K562 (cell line): ENCODE measurements at regions not wholly inside any gene's neighbourhood (a gene's known extent, or its start where the extent isn't known, plus 50 kb on each side); places are given as distances from the start of the nearest gene placed in this dataset.
A peak's percentile ranks its signal among the peaks of the same experiment; 100 is the strongest.

Experiments used
- ATAC-seq: fragments of 200-7000 bp; cut with Tn5 transposase; 3 replicates; pipeline ENCODE4 v1.9.1; 2020; ENCODE audit warnings: moderate library complexity
- BruUV-seq: library from RNA; stranded (reverse); fragments of 400-500 nt; replicated peaks from 2 replicates; lab custom pipeline; 2021; lab: Mats Ljungman, UMichigan
- CTCF ChIA-PET: fragments of 300-600 bp; formaldehyde crosslinking; extraction: SDS; loops from one replicate; lab custom pipeline; 2021; ENCODE audit warnings: low intra/inter-chr PET ratio; lab: Yijun Ruan, JAX
- POLR2A ChIA-PET: fragments of 300-600, 350-650 bp; sonication (Branson Sonifier 250); formaldehyde crosslinking; extraction: SDS; loops from one replicate; lab custom pipeline; 2021; ENCODE audit warnings: antibody characterized with exemption, inconsistent platforms; lab: Yijun Ruan, JAX
- DNase-seq, 4 experiments: peaks; one replicate each; pipeline versions ENCODE4 v3.0.0 to v3.0.0-alpha.2; 2011 to 2018; ENCODE audit warnings: low spot score in 3 of 4, mixed read lengths in 3 of 4; ENCODE audit errors: extremely low read depth in 1 of 4
- FAIRE-seq: peaks from 2 replicates; lab custom pipeline; 2011; peaks lifted over from hg19 to GRCh38; lab: Jason Lieb, UNC
- H2AFZ ChIP-seq: 2 replicates; pipeline ENCODE4 v1.6.0; 2011; ENCODE audit warnings: low read depth, low read length, control low read depth, inconsistent platforms
- H3K27ac ChIP-seq: fragments of 200-600 bp; 3 replicates; pipeline ENCODE4 v1.8.0; 2011; ENCODE audit warnings: low read depth, mild to moderate bottlenecking, control low read depth, inconsistent platforms, low read length, moderate library complexity, mixed read lengths; ENCODE audit errors: extremely low read depth
- H3K27me3 ChIP-seq, 2 experiments: fragments of 300-600 bp in 1 of 2; 2 replicates in 1 of 2; 3 replicates in 1 of 2; pipeline versions ENCODE4 v1.6.0 to v1.8.0; 2011; ENCODE audit warnings: inconsistent platforms in 2 of 2, low read length in 2 of 2, mild to moderate bottlenecking in 1 of 2, mixed read lengths in 1 of 2, moderate library complexity in 1 of 2; ENCODE audit not compliant: control insufficient read depth in 2 of 2, insufficient read depth in 2 of 2
- H3K36me3 ChIP-seq: fragments of 300-600 bp; 3 replicates; pipeline ENCODE4 v1.8.0; 2011; ENCODE audit warnings: mild to moderate bottlenecking, low read length, inconsistent platforms; ENCODE audit not compliant: control insufficient read depth, insufficient read depth
- H3K4me1 ChIP-seq, 2 experiments: fragments of 200-600 bp in 1 of 2; replicated peaks in 1 of 2; 2 replicates in 1 of 2; 3 replicates in 1 of 2; pipeline versions ENCODE4 v1.5.1 to v1.8.0; 2011; ENCODE audit warnings: inconsistent platforms in 2 of 2, low read length in 2 of 2, mild to moderate bottlenecking in 1 of 2, mixed read lengths in 1 of 2, moderate library complexity in 1 of 2; ENCODE audit not compliant: control insufficient read depth in 2 of 2, insufficient read depth in 2 of 2
- H3K4me2 ChIP-seq: 2 replicates; pipeline ENCODE4 v1.6.1; 2011; ENCODE audit warnings: low read length, control low read depth, inconsistent platforms, mixed read lengths; ENCODE audit not compliant: insufficient read depth
- H3K4me3 ChIP-seq: fragments of 200-600 bp; sonication (generic), shearing (Covaris generic); 2 replicates; pipeline ENCODE4 v1.5.1; 2016; ENCODE audit warnings: control low read depth, inconsistent platforms
- H3K79me2 ChIP-seq: fragments of 200-600 bp; 3 replicates; pipeline ENCODE4 v1.8.0; 2011; ENCODE audit warnings: low read length, inconsistent platforms; ENCODE audit not compliant: control insufficient read depth, insufficient read depth
- H3K9ac ChIP-seq, 2 experiments: 2 replicates each; pipeline versions ENCODE4 v1.6.0 to v1.6.1; 2011; ENCODE audit warnings: low read depth in 2 of 2, low read length in 2 of 2, control low read depth in 1 of 2, inconsistent platforms in 1 of 2, mild to moderate bottlenecking in 1 of 2, mixed read lengths in 1 of 2; ENCODE audit not compliant: insufficient read depth in 1 of 2
- H3K9me1 ChIP-seq: one replicate; pipeline ENCODE4 v1.6.0; 2011; ENCODE audit warnings: inconsistent platforms, mild to moderate bottlenecking, low read length, moderate library complexity; ENCODE audit not compliant: control insufficient read depth, insufficient read depth
- H3K9me3 ChIP-seq: replicated peaks from 2 replicates; pipeline ENCODE4 v1.5.1; 2011; ENCODE audit warnings: low read depth, low read length, inconsistent platforms; ENCODE audit not compliant: control insufficient read depth, insufficient read depth
- H4K20me1 ChIP-seq: replicated peaks from 2 replicates; pipeline ENCODE4 v1.6.1; 2011; ENCODE audit warnings: low read length, inconsistent platforms, mixed read lengths; ENCODE audit not compliant: control insufficient read depth, insufficient read depth
- DLX4 ChIP-seq: fragments of 250-450 bp; sonication (Bioruptor Pico); IDR thresholded peaks from 2 replicates; pipeline ENCODE4 v1.6.1; 2021; ENCODE audit warnings: mild to moderate bottlenecking
- MAFK ChIP-seq: IDR thresholded peaks from 2 replicates; pipeline ENCODE4 v1.6.1; 2011; ENCODE audit warnings: low read length, improper control_type of control experiment
- MBD2 ChIP-seq: sonication (generic); IDR thresholded peaks from 2 replicates; pipeline ENCODE4 v1.6.1; 2016; ENCODE audit warnings: low read depth, borderline replicate concordance
- RFX5 ChIP-seq: IDR thresholded peaks from 2 replicates; pipeline ENCODE4 v1.6.1; 2011; ENCODE audit warnings: low read depth, mild to moderate bottlenecking, improper control_type of control experiment, low read length
- RUNX1 ChIP-seq: sonication (generic); IDR thresholded peaks from 2 replicates; pipeline ENCODE4 v1.6.1; 2016; ENCODE audit warnings: antibody characterized with exemption, low read depth
- TAF9B ChIP-seq: fragments of 450-650 bp; IDR thresholded peaks from 2 replicates; pipeline ENCODE4 v1.6.1; 2018; ENCODE audit warnings: mild to moderate bottlenecking; ENCODE audit not compliant: partially characterized antibody
- THAP12 ChIP-seq: fragments of 250-450 bp; sonication (Bioruptor Pico); IDR thresholded peaks from 2 replicates; pipeline ENCODE4 v1.9.0; 2021; ENCODE audit warnings: mild to moderate bottlenecking, inconsistent platforms
- ZNF584 ChIP-seq: fragments of 200-800 bp; sonication (Bioruptor generic); IDR thresholded peaks from 2 replicates; pipeline ENCODE4 v1.6.1; 2016; ENCODE audit warnings: low read depth, mild to moderate bottlenecking, missing genetic modification characterization, missing compliant biosample characterization
- WGBS: fragments of 100-300 bp; shearing (Covaris generic); methylation state at CpG from one replicate; pipeline ENCODE4 v1.1.6; 2016; ENCODE audit warnings: low coverage, mixed read lengths; ENCODE audit not compliant: insufficient coverage; ENCODE audit errors: missing lambda C conversion rate; 5-methylcytosine and 5-hydroxymethylcytosine counted together
- in situ Hi-C: fragments of 300-500 bp; cut with MboI; formaldehyde crosslinking; loops from 4 replicates; pipeline ENCODE4 v1.15.0; 2018; ENCODE audit warnings: inconsistent platforms, mixed read lengths
- intact Hi-C: fragments of 100-400 bp; cut with micrococcal nuclease; formaldehyde crosslinking; loops from 2 replicates; pipeline ENCODE4 v1.14.2; 2022
- TF ChIP-seq, protein P1 (sequence below): fragments of 200-400 bp; formaldehyde crosslinking; IDR thresholded peaks from 2 replicates; pipeline ENCODE4 v1.6.1; 2017; ENCODE audit warnings: mild to moderate bottlenecking, low read depth, low read length, moderate library complexity

DNA sequence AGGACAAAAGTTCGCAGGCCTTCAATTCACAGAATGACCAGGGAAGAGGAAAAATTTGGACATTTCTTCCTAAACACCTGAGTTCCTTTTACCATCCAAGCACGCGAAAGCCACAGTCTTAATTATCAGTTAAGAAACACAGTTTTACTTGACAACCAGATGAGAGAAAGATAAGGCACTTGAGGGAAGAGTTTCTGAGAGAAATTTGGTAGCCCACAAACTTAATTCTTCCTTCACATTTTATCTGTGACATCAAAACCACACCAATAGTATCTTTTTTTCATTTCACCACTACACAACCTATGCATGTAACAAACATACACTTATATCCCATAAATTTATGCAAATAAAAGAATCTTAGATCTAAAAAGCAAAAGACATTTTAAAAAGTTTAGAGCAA, 326.6 kb downstream of the MZT1 start (continued):
- no peak for TF ChIP-seq TAF9B

DNA sequence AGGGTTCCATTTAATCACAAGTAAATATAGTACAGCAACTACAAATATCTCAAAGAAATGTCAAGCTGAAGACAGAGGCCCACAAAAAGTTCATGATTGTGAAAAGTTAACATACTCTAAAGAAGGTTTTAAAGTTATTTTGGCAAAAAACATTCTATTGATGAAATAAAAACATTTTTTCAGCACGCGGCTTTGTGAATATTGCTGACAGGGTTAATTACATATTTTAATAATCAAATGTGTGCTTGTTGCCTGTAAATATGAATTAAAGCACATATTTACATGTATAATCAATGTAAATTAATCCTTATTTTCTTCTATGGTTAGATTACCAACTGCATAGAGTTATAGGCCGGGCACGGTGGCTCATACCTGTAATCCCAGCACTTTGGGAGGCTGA, 328.1 kb downstream of the MZT1 start:
- DNase-seq (no peak), FAIRE-seq (no peak), ATAC-seq (no peak)
- Histone ChIP-seq H3K27ac (no peak overlapping the region), H3K4me1 (no peaks in the 10 kb centered on the region), H3K4me3 (no peak overlapping the region), H2AFZ (no peak overlapping the region), H3K79me2 (no peaks in the 10 kb centered on the region), H3K27me3 (no peaks in the 10 kb centered on the region), H3K36me3 (no peaks in the 10 kb centered on the region), H3K9me1 (no peaks in the 10 kb centered on the region), H3K9ac (no peak overlapping the region), H3K9me3 (no peaks in the 10 kb centered on the region), H3K4me2 (no peak overlapping the region), H4K20me1 (no peaks in the 10 kb centered on the region)
- 0% methylated on average over 4 of the region's 4 CpGs for WGBS
- BruUV-seq: no TSS peak
- intact Hi-C loops (no loop called here), in situ Hi-C loops (no loop called here)
- ChIA-PET CTCF (no interaction called here), POLR2A (no interaction called here)
- TF ChIP-seq MBD2: no peak
- TF ChIP-seq MAFK: peak; percentile 19; the same call in 1 of the 2 replicates

GRCh38 chr13:72397265-72397664, 330.2 kb downstream of the MZT1 start:
- Histone ChIP-seq H3K4me1 (no peaks in the 10 kb centered on the region), H3K36me3 (no peaks in the 10 kb centered on the region), H3K9me1 (no peaks in the 10 kb centered on the region), H3K27me3 (no peaks in the 10 kb centered on the region), H3K9me3 (no peaks in the 10 kb centered on the region), H3K4me3 (no peak overlapping the region), H3K79me2 (no peaks in the 10 kb centered on the region), H3K9ac (no peak overlapping the region), H4K20me1 (no peaks in the 10 kb centered on the region), H2AFZ (no peak overlapping the region), H3K27ac (no peak overlapping the region), H3K4me2 (no peak overlapping the region)
- intact Hi-C loops (no loop called here), in situ Hi-C loops (no loop called here)
- ATAC-seq (no peak), FAIRE-seq (no peak), DNase-seq (no peak)
- CTCF ChIA-PET: no interaction called here
- no TSS peak for BruUV-seq
- POLR2A ChIA-PET: no interaction called here
- WGBS: 0% methylated on average over 1 of the region's 1 CpG
- TF ChIP-seq THAP12 (CRISPR knock-in tag) (no peak), RUNX1 (no peak), RFX5 (no peak), ZNF584 (CRISPR knock-in tag) (no peak), DLX4 (CRISPR knock-in tag) (no peak)
- TF ChIP-seq, protein P1, sequence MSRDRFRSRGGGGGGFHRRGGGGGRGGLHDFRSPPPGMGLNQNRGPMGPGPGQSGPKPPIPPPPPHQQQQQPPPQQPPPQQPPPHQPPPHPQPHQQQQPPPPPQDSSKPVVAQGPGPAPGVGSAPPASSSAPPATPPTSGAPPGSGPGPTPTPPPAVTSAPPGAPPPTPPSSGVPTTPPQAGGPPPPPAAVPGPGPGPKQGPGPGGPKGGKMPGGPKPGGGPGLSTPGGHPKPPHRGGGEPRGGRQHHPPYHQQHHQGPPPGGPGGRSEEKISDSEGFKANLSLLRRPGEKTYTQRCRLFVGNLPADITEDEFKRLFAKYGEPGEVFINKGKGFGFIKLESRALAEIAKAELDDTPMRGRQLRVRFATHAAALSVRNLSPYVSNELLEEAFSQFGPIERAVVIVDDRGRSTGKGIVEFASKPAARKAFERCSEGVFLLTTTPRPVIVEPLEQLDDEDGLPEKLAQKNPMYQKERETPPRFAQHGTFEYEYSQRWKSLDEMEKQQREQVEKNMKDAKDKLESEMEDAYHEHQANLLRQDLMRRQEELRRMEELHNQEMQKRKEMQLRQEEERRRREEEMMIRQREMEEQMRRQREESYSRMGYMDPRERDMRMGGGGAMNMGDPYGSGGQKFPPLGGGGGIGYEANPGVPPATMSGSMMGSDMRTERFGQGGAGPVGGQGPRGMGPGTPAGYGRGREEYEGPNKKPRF: no peak
